ENCODE measurements at regions not wholly inside any gene's neighbourhood (a gene's known extent, or its start where the extent isn't known, plus 50 kb on each side); places are given as distances from the start of the nearest gene placed in this dataset.

GRCh38 chr3:117617906-117618305 is 908.3 kb downstream of the TUSC7 start:
- no TSS peak for BruUV-seq (replicated peaks)
- H3K4me3 ChIP-seq, result no peak overlapping the region
- H3K4me1 ChIP-seq (replicated peaks in 1 of 2; ENCODE audit: control insufficient read depth in 2 of 2, insufficient read depth in 2 of 2, low read length in 2 of 2), result no peaks in the 10 kb centered on the region
- intact Hi-C loops (cut with micrococcal nuclease) (no loop called here), in situ Hi-C loops (cut with MboI) (no loop called here)
- H3K9me1 ChIP-seq (ENCODE audit: control insufficient read depth, insufficient read depth, low read length), result no peaks in the 10 kb centered on the region
- no peaks in the 10 kb centered on the region for H3K27me3 ChIP-seq (ENCODE audit: control insufficient read depth in 2 of 2, insufficient read depth in 2 of 2, low read length in 2 of 2)
- H4K20me1 ChIP-seq (replicated peaks; ENCODE audit: control insufficient read depth, insufficient read depth, low read length), result no peaks in the 10 kb centered on the region
- FAIRE-seq (no peak), ATAC-seq (no peak), DNase-seq (ENCODE audit: extremely low read depth in 1 of 4, low spot score in 3 of 4) (no peak)
- H2AFZ ChIP-seq (ENCODE audit: low read depth, low read length), result no peak overlapping the region
- TF ChIP-seq MXD1 (CRISPR knock-in tag; IDR thresholded peaks at IDR 0.05; ENCODE audit: borderline replicate concordance, poor library complexity, severe bottlenecking) (no peak), ETS1 (conservative IDR thresholded peaks at IDR 0.05; ENCODE audit: control insufficient read depth, low read depth, low read length) (no peak), FOXP1 (CRISPR knock-in tag; IDR thresholded peaks at IDR 0.05) (no peak), ZMIZ1 (IDR thresholded peaks at IDR 0.05; ENCODE audit: low read depth in 2 of 2, low read length in 2 of 2) (no peak), ZNF121 (CRISPR knock-in tag; conservative IDR thresholded peaks at IDR 0.05) (no peak), MAFG (tag; conservative IDR thresholded peaks at IDR 0.05) (no peak), PURB (CRISPR knock-in tag; IDR thresholded peaks at IDR 0.05; ENCODE audit: low read depth) (no peak), ZBTB9 (CRISPR knock-in tag; IDR thresholded peaks at IDR 0.05) (no peak), ARHGAP35 (IDR thresholded peaks at IDR 0.05; ENCODE audit: partially characterized antibody) (no peak), KHSRP (IDR thresholded peaks at IDR 0.05) (no peak), SLC30A9 (CRISPR knock-in tag; IDR thresholded peaks at IDR 0.05) (no peak), RBM34 (IDR thresholded peaks at IDR 0.05; ENCODE audit: borderline replicate concordance, insufficient read depth, low read length) (no peak)
- no peaks in the 10 kb centered on the region for H3K9me3 ChIP-seq (replicated peaks; ENCODE audit: control insufficient read depth, insufficient read depth, low read depth, low read length)
- H3K4me2 ChIP-seq (ENCODE audit: insufficient read depth, low read length), result no peak overlapping the region
- H3K36me3 ChIP-seq (ENCODE audit: control insufficient read depth, insufficient read depth, low read length), result no peaks in the 10 kb centered on the region
- CTCF ChIA-PET (ENCODE audit: low intra/inter-chr PET ratio), result no interaction called here
- WGBS (ENCODE audit: insufficient coverage, low coverage, missing lambda C conversion rate), result 0% methylated on average over 1 of the region's 1 CpG
- POLR2A ChIA-PET, result no interaction called here
- no peak overlapping the region for H3K27ac ChIP-seq (ENCODE audit: extremely low read depth, low read depth, low read length)
- no peaks in the 10 kb centered on the region for H3K79me2 ChIP-seq (ENCODE audit: control insufficient read depth, insufficient read depth, low read length)
- no peak overlapping the region for H3K9ac ChIP-seq (ENCODE audit: insufficient read depth in 1 of 2, low read depth in 2 of 2, low read length in 2 of 2)

All from K562 (cell line).